ENCODE measurements at regions not wholly inside any gene's neighbourhood (a gene's known extent, or its start where the extent isn't known, plus 50 kb on each side); places are given as distances from the start of the nearest gene placed in this dataset.

GRCh38 chr2:180289627-180290026 lies 282.5 kb upstream of the CWC22 start:
- ATAC-seq (no peak), DNase-seq (no peak)
- H3K9me3 ChIP-seq: no peaks in the 10 kb centered on the region
- no peaks in the 10 kb centered on the region for H3K36me3 ChIP-seq
- no peaks in the 10 kb centered on the region for H3K27me3 ChIP-seq (ENCODE audit: low read depth)
- no peak for TF ChIP-seq CTCF (IDR thresholded peaks at IDR 0.05)
- H3K4me1 ChIP-seq: no peaks in the 10 kb centered on the region
- intact Hi-C loops (cut with DNase I): no loop called here
- no peak overlapping the region for H3K27ac ChIP-seq
- no peak overlapping the region for H3K4me3 ChIP-seq

- Histone ChIP-seq H3K36me3 (no peaks in the 10 kb centered on the region), H3K9me3 (no peaks in the 10 kb centered on the region), H3K27ac (no peak overlapping the region), H3K4me1 (no peaks in the 10 kb centered on the region), H3K4me3 (no peak overlapping the region), H3K27me3 (ENCODE audit: low read depth) (no peaks in the 10 kb centered on the region)
- ATAC-seq (no peak), DNase-seq (no peak)
- intact Hi-C loops (cut with DNase I): no loop called here
- TF ChIP-seq CTCF (IDR thresholded peaks at IDR 0.05): no peak
These were observed 272.5 kb upstream of the CWC22 start for GRCh38 chr2:180279581-180279980.

- DNase-seq (no peak), ATAC-seq (no peak)
- Histone ChIP-seq H3K27me3 (ENCODE audit: low read depth) (no peaks in the 10 kb centered on the region), H3K36me3 (no peaks in the 10 kb centered on the region), H3K4me3 (no peak overlapping the region), H3K27ac (no peak overlapping the region), H3K9me3 (no peaks in the 10 kb centered on the region), H3K4me1 (no peaks in the 10 kb centered on the region)
- TF ChIP-seq CTCF (IDR thresholded peaks at IDR 0.05): no peak
- intact Hi-C loops (cut with DNase I): no loop called here
These were observed 269.6 kb upstream of the CWC22 start for GRCh38 chr2:180276733-180277132.

GRCh38 chr2:180268006-180268405 lies 260.9 kb upstream of the CWC22 start:
- no peaks in the 10 kb centered on the region for H3K4me1 ChIP-seq
- intact Hi-C loops (cut with DNase I): no loop called here
- H3K36me3 ChIP-seq: no peaks in the 10 kb centered on the region
- DNase-seq (no peak), ATAC-seq (no peak)
- TF ChIP-seq CTCF (IDR thresholded peaks at IDR 0.05): no peak
- H3K27me3 ChIP-seq (ENCODE audit: low read depth): no peaks in the 10 kb centered on the region
- no peaks in the 10 kb centered on the region for H3K9me3 ChIP-seq
- H3K27ac ChIP-seq: no peak overlapping the region
- no peak overlapping the region for H3K4me3 ChIP-seq

- no peak for ATAC-seq
- intact Hi-C loops (cut with DNase I): no loop called here
- no peak for DNase-seq
These were observed 254.9 kb upstream of the CWC22 start for GRCh38 chr2:180261976-180262375.

More at GRCh38 chr2:180261976-180262375, 254.9 kb upstream of the CWC22 start:
- no peak overlapping the region for H3K4me3 ChIP-seq
- no peak for TF ChIP-seq CTCF (IDR thresholded peaks at IDR 0.05)
- no peaks in the 10 kb centered on the region for H3K9me3 ChIP-seq
- no peaks in the 10 kb centered on the region for H3K27me3 ChIP-seq (ENCODE audit: low read depth)
- no peak overlapping the region for H3K27ac ChIP-seq
- H3K4me1 ChIP-seq: no peaks in the 10 kb centered on the region
- no peaks in the 10 kb centered on the region for H3K36me3 ChIP-seq
